ENCODE measurements at regions not wholly inside any gene's neighbourhood (a gene's known extent, or its start where the extent isn't known, plus 50 kb on each side); places are given as distances from the start of the nearest gene placed in this dataset.

DNA sequence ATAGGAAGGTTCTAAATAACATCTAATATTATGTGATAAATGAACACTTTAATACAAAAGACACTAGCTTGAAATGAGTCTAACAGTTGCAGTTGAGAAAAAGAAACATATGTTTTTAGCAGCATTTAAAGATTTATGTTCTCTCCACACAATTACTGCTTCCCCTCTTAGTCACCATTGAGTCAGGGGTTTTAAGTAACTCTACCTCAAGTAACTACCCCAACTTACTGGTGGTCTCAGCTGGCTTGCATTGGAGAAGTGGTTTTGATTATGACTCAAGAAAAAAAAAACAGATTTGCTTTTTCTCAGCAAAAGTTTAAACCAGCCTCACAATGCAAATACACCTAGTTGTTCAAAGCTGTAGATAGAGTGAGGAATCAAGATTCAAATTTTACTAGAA is 1216.5 kb upstream of the CDH9 start:
- TF ChIP-seq ZC3H10 (CRISPR knock-in tag; IDR thresholded peaks at IDR 0.05) = no peak
- TF ChIP-seq ZNF8 (CRISPR knock-in tag; IDR thresholded peaks at IDR 0.05) = no peak
- no peak for TF ChIP-seq ESRRG (CRISPR knock-in tag; IDR thresholded peaks at IDR 0.05)
- no peak for TF ChIP-seq GLIS3 (CRISPR knock-in tag; IDR thresholded peaks at IDR 0.05)
- TF ChIP-seq ZNF565 (CRISPR knock-in tag; conservative IDR thresholded peaks at IDR 0.05; ENCODE audit: low read depth) = no peak
- TF ChIP-seq BACH2 (CRISPR knock-in tag; IDR thresholded peaks at IDR 0.05; ENCODE audit: borderline replicate concordance) = no peak
- no peak for TF ChIP-seq ZFP30 (CRISPR knock-in tag; IDR thresholded peaks at IDR 0.05)
- no peak for TF ChIP-seq ZFP3 (CRISPR knock-in tag; IDR thresholded peaks at IDR 0.05)
- ATAC-seq = no peak

DNA sequence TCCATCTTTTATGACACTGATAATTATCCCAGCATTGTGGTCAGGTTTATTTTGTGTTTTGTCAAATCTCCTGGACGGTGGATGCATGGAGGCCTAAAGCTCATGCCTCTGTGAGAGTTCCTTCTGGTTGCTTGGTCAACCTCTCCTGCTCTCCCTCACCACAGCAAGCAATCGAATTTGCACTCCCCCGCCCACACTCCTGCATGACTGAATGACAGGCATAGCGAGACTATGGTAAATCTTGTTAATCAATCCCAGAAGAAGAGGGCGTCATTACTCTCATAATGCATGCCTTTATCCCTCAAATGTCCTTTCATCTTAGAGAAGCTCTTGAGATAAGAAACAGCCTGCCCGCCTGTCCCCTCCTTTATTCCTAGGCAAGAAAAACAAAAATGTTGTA is 1215.0 kb upstream of the CDH9 start:
- no peak for ATAC-seq
- TF ChIP-seq ZC3H10 (CRISPR knock-in tag; IDR thresholded peaks at IDR 0.05) (no peak), ZNF8 (CRISPR knock-in tag; IDR thresholded peaks at IDR 0.05) (no peak), ISL1 (CRISPR knock-in tag; IDR thresholded peaks at IDR 0.05) (no peak), ZFP30 (CRISPR knock-in tag; IDR thresholded peaks at IDR 0.05) (no peak), PPARA (CRISPR knock-in tag; IDR thresholded peaks at IDR 0.05; ENCODE audit: borderline replicate concordance) (no peak)
- TF ChIP-seq, protein P1, sequence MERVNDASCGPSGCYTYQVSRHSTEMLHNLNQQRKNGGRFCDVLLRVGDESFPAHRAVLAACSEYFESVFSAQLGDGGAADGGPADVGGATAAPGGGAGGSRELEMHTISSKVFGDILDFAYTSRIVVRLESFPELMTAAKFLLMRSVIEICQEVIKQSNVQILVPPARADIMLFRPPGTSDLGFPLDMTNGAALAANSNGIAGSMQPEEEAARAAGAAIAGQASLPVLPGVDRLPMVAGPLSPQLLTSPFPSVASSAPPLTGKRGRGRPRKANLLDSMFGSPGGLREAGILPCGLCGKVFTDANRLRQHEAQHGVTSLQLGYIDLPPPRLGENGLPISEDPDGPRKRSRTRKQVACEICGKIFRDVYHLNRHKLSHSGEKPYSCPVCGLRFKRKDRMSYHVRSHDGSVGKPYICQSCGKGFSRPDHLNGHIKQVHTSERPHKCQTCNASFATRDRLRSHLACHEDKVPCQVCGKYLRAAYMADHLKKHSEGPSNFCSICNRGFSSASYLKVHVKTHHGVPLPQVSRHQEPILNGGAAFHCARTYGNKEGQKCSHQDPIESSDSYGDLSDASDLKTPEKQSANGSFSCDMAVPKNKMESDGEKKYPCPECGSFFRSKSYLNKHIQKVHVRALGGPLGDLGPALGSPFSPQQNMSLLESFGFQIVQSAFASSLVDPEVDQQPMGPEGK (CRISPR knock-in tag; IDR thresholded peaks at IDR 0.05; ENCODE audit: borderline replicate concordance) = no peak

DNA sequence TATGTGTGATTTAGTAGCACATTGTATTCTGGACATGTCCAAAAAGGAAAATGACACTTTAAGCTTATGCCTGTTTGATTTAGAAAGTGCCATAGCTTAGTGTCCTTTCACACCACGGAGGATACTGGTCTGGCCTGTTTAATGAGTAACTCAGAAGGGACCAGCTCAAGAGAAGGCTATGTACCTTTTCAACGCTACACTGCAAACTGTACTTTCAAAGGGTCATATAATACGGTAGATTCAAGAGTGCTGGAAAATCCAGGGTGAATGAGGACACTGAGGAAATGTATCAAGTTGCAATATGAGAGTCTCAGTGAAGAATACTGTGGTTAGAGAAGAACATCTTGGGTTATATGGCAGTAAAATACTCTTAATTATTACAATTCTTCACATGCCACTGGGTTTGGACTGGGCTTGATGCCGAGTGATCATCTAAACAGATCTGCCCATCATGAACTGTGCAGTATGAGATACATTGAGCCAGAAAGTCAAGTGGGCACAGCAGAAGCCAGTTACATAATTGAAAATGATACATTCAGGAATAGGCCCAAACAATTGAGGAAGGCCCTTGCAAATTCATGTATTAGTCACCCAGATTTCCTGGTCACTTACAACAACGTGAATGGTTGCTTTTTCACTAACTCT is 1211.5 kb upstream of the CDH9 start:
- TF ChIP-seq ZNF8 (CRISPR knock-in tag; IDR thresholded peaks at IDR 0.05) (no peak), ZFP3 (CRISPR knock-in tag; IDR thresholded peaks at IDR 0.05) (no peak), ISL1 (CRISPR knock-in tag; IDR thresholded peaks at IDR 0.05) (no peak), ZFP30 (CRISPR knock-in tag; IDR thresholded peaks at IDR 0.05) (no peak), CSDC2 (CRISPR knock-in tag; IDR thresholded peaks at IDR 0.05) (no peak), SNAI2 (CRISPR knock-in tag; IDR thresholded peaks at IDR 0.05) (no peak), ESRRG (CRISPR knock-in tag; IDR thresholded peaks at IDR 0.05) (no peak), ZNF70 (CRISPR knock-in tag; IDR thresholded peaks at IDR 0.05) (no peak), PPARA (CRISPR knock-in tag; IDR thresholded peaks at IDR 0.05; ENCODE audit: borderline replicate concordance) (no peak), TOX (CRISPR knock-in tag; IDR thresholded peaks at IDR 0.05; ENCODE audit: borderline replicate concordance) (no peak), ZC3H10 (CRISPR knock-in tag; IDR thresholded peaks at IDR 0.05) (no peak), OSR1 (CRISPR knock-in tag; IDR thresholded peaks at IDR 0.05) (no peak), GLIS3 (CRISPR knock-in tag; IDR thresholded peaks at IDR 0.05) (no peak), TCF4 (CRISPR knock-in tag; IDR thresholded peaks at IDR 0.05; ENCODE audit: borderline replicate concordance) (no peak)
- TF ChIP-seq, protein P2, sequence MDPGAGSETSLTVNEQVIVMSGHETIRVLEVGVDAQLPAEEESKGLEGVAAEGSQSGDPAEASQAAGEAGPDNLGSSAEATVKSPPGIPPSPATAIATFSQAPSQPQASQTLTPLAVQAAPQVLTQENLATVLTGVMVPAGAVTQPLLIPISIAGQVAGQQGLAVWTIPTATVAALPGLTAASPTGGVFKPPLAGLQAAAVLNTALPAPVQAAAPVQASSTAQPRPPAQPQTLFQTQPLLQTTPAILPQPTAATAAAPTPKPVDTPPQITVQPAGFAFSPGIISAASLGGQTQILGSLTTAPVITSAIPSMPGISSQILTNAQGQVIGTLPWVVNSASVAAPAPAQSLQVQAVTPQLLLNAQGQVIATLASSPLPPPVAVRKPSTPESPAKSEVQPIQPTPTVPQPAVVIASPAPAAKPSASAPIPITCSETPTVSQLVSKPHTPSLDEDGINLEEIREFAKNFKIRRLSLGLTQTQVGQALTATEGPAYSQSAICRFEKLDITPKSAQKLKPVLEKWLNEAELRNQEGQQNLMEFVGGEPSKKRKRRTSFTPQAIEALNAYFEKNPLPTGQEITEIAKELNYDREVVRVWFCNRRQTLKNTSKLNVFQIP (CRISPR knock-in tag; IDR thresholded peaks at IDR 0.05; ENCODE audit: borderline replicate concordance, low read depth) = no peak
- TF ChIP-seq, protein P1 (CRISPR knock-in tag; IDR thresholded peaks at IDR 0.05; ENCODE audit: borderline replicate concordance) = no peak
- ATAC-seq = no peak

DNA sequence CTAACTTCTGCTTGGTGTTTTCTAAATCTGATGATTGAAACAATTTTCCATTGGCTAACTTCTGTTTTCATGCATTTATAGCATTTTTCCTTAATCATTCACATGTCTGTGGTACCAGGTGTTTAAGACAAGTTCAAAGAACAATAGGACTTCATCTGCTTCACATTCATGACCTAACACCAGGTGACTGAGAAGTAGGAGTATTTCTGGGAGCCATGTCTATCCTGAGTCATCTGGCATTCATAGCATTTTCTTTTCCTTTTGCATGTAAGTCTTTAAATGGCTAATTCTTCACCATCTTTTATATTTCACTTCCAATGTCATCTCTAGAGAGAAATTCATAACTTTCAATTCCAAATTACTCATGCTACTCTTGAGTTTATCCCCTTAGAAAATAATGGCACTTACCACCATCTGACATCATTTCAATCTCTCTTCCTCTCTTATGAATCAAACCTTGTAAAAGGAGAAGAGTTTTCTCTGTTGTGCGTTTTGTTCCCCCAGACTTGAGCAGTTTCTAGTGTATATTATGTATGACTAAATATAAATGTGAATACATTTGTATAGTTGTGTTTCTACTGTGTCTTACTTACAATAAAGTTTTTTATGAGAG is 1196.1 kb upstream of the CDH9 start:
- no peak for ATAC-seq
- TF ChIP-seq OSR1 (CRISPR knock-in tag; IDR thresholded peaks at IDR 0.05) (no peak), SNAI2 (CRISPR knock-in tag; IDR thresholded peaks at IDR 0.05) (no peak), ZNF565 (CRISPR knock-in tag; conservative IDR thresholded peaks at IDR 0.05; ENCODE audit: low read depth) (no peak), GLIS3 (CRISPR knock-in tag; IDR thresholded peaks at IDR 0.05) (no peak), ZFP3 (CRISPR knock-in tag; IDR thresholded peaks at IDR 0.05) (no peak), ESRRG (CRISPR knock-in tag; IDR thresholded peaks at IDR 0.05) (no peak), ZNF8 (CRISPR knock-in tag; IDR thresholded peaks at IDR 0.05) (no peak), TCF4 (CRISPR knock-in tag; IDR thresholded peaks at IDR 0.05; ENCODE audit: borderline replicate concordance) (no peak), BACH2 (CRISPR knock-in tag; IDR thresholded peaks at IDR 0.05; ENCODE audit: borderline replicate concordance) (no peak), CSDC2 (CRISPR knock-in tag; IDR thresholded peaks at IDR 0.05) (no peak), ZNF70 (CRISPR knock-in tag; IDR thresholded peaks at IDR 0.05) (no peak), PPARA (CRISPR knock-in tag; IDR thresholded peaks at IDR 0.05; ENCODE audit: borderline replicate concordance) (no peak), ISL1 (CRISPR knock-in tag; IDR thresholded peaks at IDR 0.05) (no peak), TOX (CRISPR knock-in tag; IDR thresholded peaks at IDR 0.05; ENCODE audit: borderline replicate concordance) (no peak), ARNTL (CRISPR knock-in tag; IDR thresholded peaks at IDR 0.05; ENCODE audit: borderline replicate concordance, low read depth) (no peak)
- TF ChIP-seq, protein P3, sequence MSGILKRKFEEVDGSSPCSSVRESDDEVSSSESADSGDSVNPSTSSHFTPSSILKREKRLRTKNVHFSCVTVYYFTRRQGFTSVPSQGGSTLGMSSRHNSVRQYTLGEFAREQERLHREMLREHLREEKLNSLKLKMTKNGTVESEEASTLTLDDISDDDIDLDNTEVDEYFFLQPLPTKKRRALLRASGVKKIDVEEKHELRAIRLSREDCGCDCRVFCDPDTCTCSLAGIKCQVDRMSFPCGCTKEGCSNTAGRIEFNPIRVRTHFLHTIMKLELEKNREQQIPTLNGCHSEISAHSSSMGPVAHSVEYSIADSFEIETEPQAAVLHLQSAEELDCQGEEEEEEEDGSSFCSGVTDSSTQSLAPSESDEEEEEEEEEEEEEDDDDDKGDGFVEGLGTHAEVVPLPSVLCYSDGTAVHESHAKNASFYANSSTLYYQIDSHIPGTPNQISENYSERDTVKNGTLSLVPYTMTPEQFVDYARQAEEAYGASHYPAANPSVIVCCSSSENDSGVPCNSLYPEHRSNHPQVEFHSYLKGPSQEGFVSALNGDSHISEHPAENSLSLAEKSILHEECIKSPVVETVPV (CRISPR knock-in tag; IDR thresholded peaks at IDR 0.05) = no peak
- TF ChIP-seq, protein P1 (CRISPR knock-in tag; IDR thresholded peaks at IDR 0.05; ENCODE audit: borderline replicate concordance) = no peak
- TF ChIP-seq, protein P2 (CRISPR knock-in tag; IDR thresholded peaks at IDR 0.05; ENCODE audit: borderline replicate concordance, low read depth) = no peak

Data from SK-N-SH treated with all-trans-retinoic acid at 6 μM for 48 hours (cell line).